K562 (cell line): ENCODE measurements at regions not wholly inside any gene's neighbourhood (a gene's known extent, or its start where the extent isn't known, plus 50 kb on each side); places are given as distances from the start of the nearest gene placed in this dataset.

Experiments
- ATAC-seq: fragments of 200-7000 bp; cut with Tn5 transposase; 3 replicates; pipeline ENCODE4 v1.9.1; 2020; ENCODE audit warnings: moderate library complexity
- BruUV-seq: library from RNA; stranded (reverse); fragments of 400-500 nt; replicated peaks from 2 replicates; lab custom pipeline; 2021; lab: Mats Ljungman, UMichigan
- CTCF ChIA-PET: fragments of 300-600 bp; formaldehyde crosslinking; extraction: SDS; loops from one replicate; lab custom pipeline; 2021; ENCODE audit warnings: low intra/inter-chr PET ratio; lab: Yijun Ruan, JAX
- POLR2A ChIA-PET: fragments of 300-600, 350-650 bp; sonication (Branson Sonifier 250); formaldehyde crosslinking; extraction: SDS; loops from one replicate; lab custom pipeline; 2021; ENCODE audit warnings: antibody characterized with exemption, inconsistent platforms; lab: Yijun Ruan, JAX
- DNase-seq, 4 experiments: peaks; one replicate each; pipeline versions ENCODE4 v3.0.0 to v3.0.0-alpha.2; 2011 to 2018; ENCODE audit warnings: low spot score in 3 of 4, mixed read lengths in 3 of 4; ENCODE audit errors: extremely low read depth in 1 of 4
- FAIRE-seq: peaks from 2 replicates; lab custom pipeline; 2011; peaks lifted over from hg19 to GRCh38; lab: Jason Lieb, UNC
- H2AFZ ChIP-seq: 2 replicates; pipeline ENCODE4 v1.6.0; 2011; ENCODE audit warnings: low read depth, low read length, control low read depth, inconsistent platforms
- H3K27ac ChIP-seq: fragments of 200-600 bp; 3 replicates; pipeline ENCODE4 v1.8.0; 2011; ENCODE audit warnings: low read depth, mild to moderate bottlenecking, control low read depth, inconsistent platforms, low read length, moderate library complexity, mixed read lengths; ENCODE audit errors: extremely low read depth
- H3K27me3 ChIP-seq, 2 experiments: fragments of 300-600 bp in 1 of 2; 2 replicates in 1 of 2; 3 replicates in 1 of 2; pipeline versions ENCODE4 v1.6.0 to v1.8.0; 2011; ENCODE audit warnings: inconsistent platforms in 2 of 2, low read length in 2 of 2, mild to moderate bottlenecking in 1 of 2, mixed read lengths in 1 of 2, moderate library complexity in 1 of 2; ENCODE audit not compliant: control insufficient read depth in 2 of 2, insufficient read depth in 2 of 2
- H3K36me3 ChIP-seq: fragments of 300-600 bp; 3 replicates; pipeline ENCODE4 v1.8.0; 2011; ENCODE audit warnings: mild to moderate bottlenecking, low read length, inconsistent platforms; ENCODE audit not compliant: control insufficient read depth, insufficient read depth
- H3K4me1 ChIP-seq, 2 experiments: fragments of 200-600 bp in 1 of 2; replicated peaks in 1 of 2; 2 replicates in 1 of 2; 3 replicates in 1 of 2; pipeline versions ENCODE4 v1.5.1 to v1.8.0; 2011; ENCODE audit warnings: inconsistent platforms in 2 of 2, low read length in 2 of 2, mild to moderate bottlenecking in 1 of 2, mixed read lengths in 1 of 2, moderate library complexity in 1 of 2; ENCODE audit not compliant: control insufficient read depth in 2 of 2, insufficient read depth in 2 of 2
- H3K4me2 ChIP-seq: 2 replicates; pipeline ENCODE4 v1.6.1; 2011; ENCODE audit warnings: low read length, control low read depth, inconsistent platforms, mixed read lengths; ENCODE audit not compliant: insufficient read depth
- H3K4me3 ChIP-seq: fragments of 200-600 bp; sonication (generic), shearing (Covaris generic); 2 replicates; pipeline ENCODE4 v1.5.1; 2016; ENCODE audit warnings: control low read depth, inconsistent platforms
- H3K79me2 ChIP-seq: fragments of 200-600 bp; 3 replicates; pipeline ENCODE4 v1.8.0; 2011; ENCODE audit warnings: low read length, inconsistent platforms; ENCODE audit not compliant: control insufficient read depth, insufficient read depth
- H3K9ac ChIP-seq, 2 experiments: 2 replicates each; pipeline versions ENCODE4 v1.6.0 to v1.6.1; 2011; ENCODE audit warnings: low read depth in 2 of 2, low read length in 2 of 2, control low read depth in 1 of 2, inconsistent platforms in 1 of 2, mild to moderate bottlenecking in 1 of 2, mixed read lengths in 1 of 2; ENCODE audit not compliant: insufficient read depth in 1 of 2
- H3K9me1 ChIP-seq: one replicate; pipeline ENCODE4 v1.6.0; 2011; ENCODE audit warnings: inconsistent platforms, mild to moderate bottlenecking, low read length, moderate library complexity; ENCODE audit not compliant: control insufficient read depth, insufficient read depth
- H3K9me3 ChIP-seq: replicated peaks from 2 replicates; pipeline ENCODE4 v1.5.1; 2011; ENCODE audit warnings: low read depth, low read length, inconsistent platforms; ENCODE audit not compliant: control insufficient read depth, insufficient read depth
- H4K20me1 ChIP-seq: replicated peaks from 2 replicates; pipeline ENCODE4 v1.6.1; 2011; ENCODE audit warnings: low read length, inconsistent platforms, mixed read lengths; ENCODE audit not compliant: control insufficient read depth, insufficient read depth
- ADNP ChIP-seq: fragments of 200-800 bp; sonication (Bioruptor generic); IDR thresholded peaks from 2 replicates; pipeline ENCODE4 v1.6.1; 2016; ENCODE audit warnings: missing genetic modification characterization, missing compliant biosample characterization
- ARID2 ChIP-seq: fragments of 450-650 bp; IDR thresholded peaks from 2 replicates; pipeline ENCODE4 v1.6.1; 2017; ENCODE audit warnings: antibody characterized with exemption, mild to moderate bottlenecking
- CBFA2T3 ChIP-seq: fragments of 450-650 bp; IDR thresholded peaks from 2 replicates; pipeline ENCODE4 v1.6.1; 2017
- CEBPB ChIP-seq: fragments of 450-650 bp; IDR thresholded peaks from 2 replicates; pipeline ENCODE4 v1.6.1; 2016; ENCODE audit warnings: missing genetic modification characterization, missing compliant biosample characterization
- HES1 ChIP-seq: fragments of 450-650 bp; IDR thresholded peaks from 2 replicates; pipeline ENCODE4 v1.6.1; 2016; ENCODE audit warnings: low read depth, mild to moderate bottlenecking, moderate library complexity
- PRMT5 ChIP-seq: sonication (generic); formaldehyde crosslinking; IDR thresholded peaks from 2 replicates; pipeline ENCODE4 v1.5.0; 2020; ENCODE audit warnings: missing genetic modification reagents
- SP2 ChIP-seq: IDR thresholded peaks from 2 replicates; pipeline ENCODE4 v1.6.1; 2011; ENCODE audit warnings: mild to moderate bottlenecking, low read depth, low read length, moderate library complexity; ENCODE audit not compliant: poor library complexity, severe bottlenecking; ENCODE audit errors: extremely low read depth
- THAP12 ChIP-seq: fragments of 250-450 bp; sonication (Bioruptor Pico); IDR thresholded peaks from 2 replicates; pipeline ENCODE4 v1.9.0; 2021; ENCODE audit warnings: mild to moderate bottlenecking, inconsistent platforms
- U2AF1 ChIP-seq: fragments of 200-400 bp; formaldehyde crosslinking; optimal IDR thresholded peaks from 2 replicates; pipeline ENCODE3; 2017; ENCODE audit warnings: mild to moderate bottlenecking, low read depth, low read length, moderate library complexity
- U2AF2 ChIP-seq: fragments of 200-400 bp; formaldehyde crosslinking; optimal IDR thresholded peaks from 2 replicates; pipeline ENCODE3; 2017; ENCODE audit warnings: low read depth, mild to moderate bottlenecking, low read length
- ZFP91 ChIP-seq: sonication (generic); formaldehyde crosslinking; IDR thresholded peaks from 2 replicates; pipeline ENCODE4 v1.8.0; 2022; ENCODE audit warnings: mild to moderate bottlenecking, missing genetic modification reagents
- ZHX1 ChIP-seq: fragments of 150-350 bp; conservative IDR thresholded peaks from 2 replicates; pipeline ENCODE4 v1.6.1; 2014; ENCODE audit warnings: low read length
- ZNF12 ChIP-seq: sonication (generic); formaldehyde crosslinking; IDR thresholded peaks from 2 replicates; pipeline ENCODE4 v1.4.0; 2020; ENCODE audit warnings: mild to moderate bottlenecking, missing genetic modification reagents
- WGBS: fragments of 100-300 bp; shearing (Covaris generic); methylation state at CpG from one replicate; pipeline ENCODE4 v1.1.6; 2016; ENCODE audit warnings: low coverage, mixed read lengths; ENCODE audit not compliant: insufficient coverage; ENCODE audit errors: missing lambda C conversion rate; 5-methylcytosine and 5-hydroxymethylcytosine counted together
- in situ Hi-C: fragments of 300-500 bp; cut with MboI; formaldehyde crosslinking; loops from 4 replicates; pipeline ENCODE4 v1.15.0; 2018; ENCODE audit warnings: inconsistent platforms, mixed read lengths
- intact Hi-C: fragments of 100-400 bp; cut with micrococcal nuclease; formaldehyde crosslinking; loops from 2 replicates; pipeline ENCODE4 v1.14.2; 2022
- TF ChIP-seq, protein P1 (sequence below): sonication (generic); formaldehyde crosslinking; IDR thresholded peaks from 2 replicates; pipeline ENCODE4 v1.8.0; 2022; ENCODE audit warnings: mild to moderate bottlenecking, missing genetic modification reagents

DNA sequence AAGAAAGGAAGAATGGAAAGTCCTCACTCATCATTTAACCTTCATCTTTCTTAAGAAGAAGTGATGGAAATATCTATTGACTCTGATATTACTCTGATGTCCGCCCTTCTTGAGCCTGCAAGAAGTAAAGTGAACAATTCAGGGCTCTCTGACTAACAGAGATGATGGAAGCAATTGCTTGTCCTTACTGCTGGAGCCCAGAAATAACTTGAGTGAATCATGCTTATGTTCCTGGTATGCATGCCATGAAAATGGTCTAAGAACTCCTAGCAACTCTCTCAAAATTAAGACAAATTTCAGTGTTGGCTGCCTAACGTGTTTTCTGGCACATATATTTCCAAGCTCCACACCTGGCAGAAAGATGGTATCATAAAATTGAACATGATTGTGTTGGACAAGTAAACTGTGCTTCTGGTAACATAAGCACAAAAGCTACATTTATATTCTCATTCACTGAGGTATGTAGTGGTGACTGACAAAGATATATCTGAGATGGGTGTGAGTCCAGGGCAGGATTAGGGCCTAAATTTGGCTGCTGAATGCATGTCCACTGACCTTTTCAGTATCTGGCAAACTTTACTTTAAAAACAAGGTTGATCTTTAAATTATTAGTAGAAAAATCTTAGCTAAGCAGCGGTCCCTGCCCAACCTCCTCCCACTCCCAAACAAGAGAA, 109.2 kb upstream of the OTUD4 start (continued):
- TF ChIP-seq ZNF12 (no peak), U2AF1 (no peak), HES1 (no peak), PRMT5 (CRISPR knock-in tag) (no peak), ARID2 (no peak)

DNA sequence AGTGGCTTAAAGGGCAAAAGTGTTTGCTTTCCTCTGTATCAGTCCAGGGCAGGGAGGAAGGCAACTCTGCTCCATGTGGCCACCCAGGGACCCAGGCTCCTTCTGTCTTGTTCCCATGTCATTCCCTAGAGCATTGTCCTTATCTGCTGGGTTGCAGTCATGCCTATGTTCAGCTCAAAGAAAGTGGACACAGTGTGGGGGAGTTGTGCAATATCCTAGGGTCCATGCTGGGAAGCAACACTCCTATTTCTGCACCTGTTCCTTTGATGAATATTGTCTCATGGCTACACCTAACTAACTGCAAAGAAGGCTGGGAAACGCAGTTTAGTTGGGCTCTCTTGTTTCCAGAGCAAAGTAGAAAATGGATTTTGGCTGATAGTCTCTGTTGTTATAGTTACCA, 107.0 kb upstream of the OTUD4 start:
- no peaks in the 10 kb centered on the region for H3K36me3 ChIP-seq
- no peaks in the 10 kb centered on the region for H3K4me1 ChIP-seq
- no peak overlapping the region for H3K4me2 ChIP-seq
- FAIRE-seq (no peak), DNase-seq (no peak), ATAC-seq (no peak)
- no peak overlapping the region for H3K4me3 ChIP-seq
- no peaks in the 10 kb centered on the region for H3K9me3 ChIP-seq
- ChIA-PET CTCF (no interaction called here), POLR2A (no interaction called here)
- in situ Hi-C loops (no loop called here), intact Hi-C loops (no loop called here)
- no peak overlapping the region for H3K9ac ChIP-seq
- H3K9me1 ChIP-seq, result no peaks in the 10 kb centered on the region
- no peaks in the 10 kb centered on the region for H3K79me2 ChIP-seq
- no peaks in the 10 kb centered on the region for H4K20me1 ChIP-seq
- H3K27ac ChIP-seq, result no peak overlapping the region
- H2AFZ ChIP-seq, result no peak overlapping the region
- BruUV-seq, result no TSS peak
- 6% methylated on average over 1 of the region's 1 CpG for WGBS
- H3K27me3 ChIP-seq, result peaks cover under 1 to 5% of the 10 kb centered on the region in 2 experiments; a peak in 1 of 5 replicates
- TF ChIP-seq THAP12 (CRISPR knock-in tag) (no peak), CEBPB (peak; percentile 58), ZHX1 (no peak), ZFP91 (no peak), SP2 (no peak), ADNP (tag) (no peak), U2AF2 (no peak), CBFA2T3 (0 out of 2 replicates have a peak, but pooled peaks have one; percentile 18)
- TF ChIP-seq, protein P1, sequence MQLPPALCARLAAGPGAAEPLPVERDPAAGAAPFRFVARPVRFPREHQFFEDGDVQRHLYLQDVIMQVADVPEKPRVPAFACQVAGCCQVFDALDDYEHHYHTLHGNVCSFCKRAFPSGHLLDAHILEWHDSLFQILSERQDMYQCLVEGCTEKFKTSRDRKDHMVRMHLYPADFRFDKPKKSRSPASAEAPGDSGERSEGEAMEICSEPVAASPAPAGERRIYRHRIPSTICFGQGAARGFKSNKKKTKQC, result no peak
